Stimulated activated naive CD8-positive, alpha-beta T cell treated with anti-CD3 and anti-CD28 coated beads, Interleukin-15, Interleukin-2, amounts not matched to agents 100 ng/mL and 50 ng/mL, for 24 hours (primary cell): ENCODE measurements at regions not wholly inside any gene's neighbourhood (a gene's known extent, or its start where the extent isn't known, plus 50 kb on each side); places are given as distances from the start of the nearest gene placed in this dataset.

Source experiments
- H3K27ac Mint-ChIP-seq: one replicate; pipeline ENCODE4 v1.8.0; 2021; ENCODE audit warnings: mild to moderate bottlenecking, mixed read lengths
- H3K27me3 Mint-ChIP-seq: one replicate; pipeline ENCODE4 v1.8.0; 2021; ENCODE audit warnings: mixed read lengths
- H3K36me3 Mint-ChIP-seq: one replicate; pipeline ENCODE4 v1.8.0; 2021; ENCODE audit warnings: low read depth, mixed read lengths
- H3K4me1 Mint-ChIP-seq: one replicate; pipeline ENCODE4 v1.8.0; 2021; ENCODE audit warnings: low read depth, mixed read lengths
- H3K4me3 Mint-ChIP-seq: one replicate; pipeline ENCODE4 v1.8.0; 2021; ENCODE audit warnings: mild to moderate bottlenecking, mixed read lengths
- H3K9me3 Mint-ChIP-seq: one replicate; pipeline ENCODE4 v1.8.0; 2021; ENCODE audit warnings: mixed read lengths

DNA sequence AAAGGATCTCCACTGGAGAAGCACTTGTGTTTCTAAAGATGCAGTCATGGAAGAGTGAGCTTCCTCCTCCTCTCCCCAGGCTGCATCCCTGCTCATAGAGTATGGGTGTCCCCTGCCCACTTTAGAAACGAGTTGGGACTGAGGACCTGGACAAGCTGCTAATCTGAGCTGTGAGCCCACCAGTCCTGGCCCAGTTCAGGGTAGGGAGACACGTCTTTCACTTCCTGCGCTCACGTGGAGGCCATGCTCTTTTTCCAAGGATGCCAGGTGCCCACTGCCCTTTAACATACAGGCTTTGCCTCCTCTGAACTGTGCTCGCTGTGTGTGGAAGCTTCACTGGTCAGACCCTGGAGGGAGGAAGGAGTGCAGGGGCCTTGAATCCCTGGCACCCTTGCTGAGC is 316.3 kb downstream of the UACA start:
- peaks cover 33% of the 10 kb centered on the region for H3K4me1 Mint-ChIP-seq
- peaks cover 35% of the 10 kb centered on the region for H3K27me3 Mint-ChIP-seq
- no peak overlapping the region for H3K27ac Mint-ChIP-seq
- no peak overlapping the region for H3K4me3 Mint-ChIP-seq
- H3K9me3 Mint-ChIP-seq: no peaks in the 10 kb centered on the region
- no peaks in the 10 kb centered on the region for H3K36me3 Mint-ChIP-seq

DNA sequence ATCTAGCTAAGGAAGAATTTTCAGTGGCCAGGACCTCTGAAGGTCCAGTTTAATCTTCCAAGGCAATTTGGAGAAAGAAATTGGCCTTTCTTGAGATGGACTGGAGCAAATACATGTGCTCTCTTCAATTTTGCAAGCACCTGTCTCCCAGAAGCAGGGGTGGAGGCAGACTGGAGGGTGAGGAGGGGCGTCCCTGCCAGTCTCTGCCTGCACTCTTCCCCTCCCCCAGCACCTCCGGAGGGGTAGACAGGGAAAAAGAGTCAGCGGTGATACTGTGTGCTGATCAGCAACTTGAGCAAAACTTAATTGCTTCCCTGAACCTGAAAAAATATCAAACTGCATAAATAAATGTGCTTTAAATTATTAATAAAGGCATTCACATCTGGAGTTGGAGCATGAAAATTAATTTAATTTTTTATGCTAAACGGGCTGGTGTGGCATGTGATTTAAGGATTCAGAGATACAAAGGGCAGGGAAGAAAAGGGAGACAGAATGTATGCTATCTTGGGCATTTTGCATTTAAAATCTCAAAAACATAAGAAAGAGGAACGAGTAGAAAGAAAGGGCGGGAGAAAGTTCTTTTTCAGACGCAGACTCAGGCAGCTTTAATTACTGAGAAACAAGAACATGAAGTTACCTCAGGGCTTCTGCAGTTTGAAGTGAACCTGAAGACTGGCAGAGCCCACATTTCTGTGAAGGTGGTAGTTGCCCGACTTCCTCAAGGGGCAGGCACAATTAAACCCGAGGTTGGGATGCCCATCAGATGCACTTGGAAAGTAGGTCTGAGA is 319.7 kb downstream of the UACA start:
- no peaks in the 10 kb centered on the region for H3K36me3 Mint-ChIP-seq
- H3K27me3 Mint-ChIP-seq: peaks cover 44% of the 10 kb centered on the region
- peaks cover 17% of the 10 kb centered on the region for H3K4me1 Mint-ChIP-seq
- H3K27ac Mint-ChIP-seq: no peak overlapping the region
- no peak overlapping the region for H3K4me3 Mint-ChIP-seq
- H3K9me3 Mint-ChIP-seq: no peaks in the 10 kb centered on the region

DNA sequence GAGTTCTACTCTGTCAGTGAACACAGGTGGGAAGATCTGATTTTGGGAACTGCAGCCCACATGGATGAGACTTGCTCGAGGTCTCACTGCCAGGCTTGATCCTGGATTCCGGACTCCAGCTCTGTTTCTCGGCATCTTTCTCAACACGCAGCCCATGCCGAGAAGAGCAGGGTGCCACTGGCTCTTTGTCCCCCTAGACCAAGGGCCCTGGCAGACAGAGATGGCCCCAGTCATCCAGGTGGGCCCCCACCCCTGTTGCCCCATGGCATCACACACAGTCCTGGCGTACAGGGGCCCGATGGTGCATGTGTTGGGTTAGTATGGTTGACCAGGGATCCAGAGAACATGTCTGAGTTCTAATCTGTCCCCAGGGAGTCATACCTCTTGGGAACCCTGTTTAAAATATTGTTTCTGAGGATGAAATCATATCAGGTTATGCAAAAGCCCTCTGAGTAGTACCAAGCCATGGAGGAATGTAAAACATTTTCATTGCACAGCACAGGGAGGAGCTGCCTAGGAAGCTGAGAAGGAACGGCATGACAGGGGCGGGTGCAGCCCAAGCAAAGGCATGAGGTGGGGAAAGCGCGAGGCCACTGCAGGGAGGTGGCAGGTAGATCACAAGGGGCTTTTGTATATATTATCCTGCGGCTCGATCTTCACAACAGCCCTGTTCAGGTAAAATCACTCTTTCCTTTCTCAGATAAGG is 320.6 kb downstream of the UACA start:
- H3K4me3 Mint-ChIP-seq: no peak overlapping the region
- H3K36me3 Mint-ChIP-seq: no peaks in the 10 kb centered on the region
- H3K27me3 Mint-ChIP-seq: peaks cover 37% of the 10 kb centered on the region
- peaks cover 8% of the 10 kb centered on the region for H3K4me1 Mint-ChIP-seq
- no peak overlapping the region for H3K27ac Mint-ChIP-seq
- no peaks in the 10 kb centered on the region for H3K9me3 Mint-ChIP-seq

DNA sequence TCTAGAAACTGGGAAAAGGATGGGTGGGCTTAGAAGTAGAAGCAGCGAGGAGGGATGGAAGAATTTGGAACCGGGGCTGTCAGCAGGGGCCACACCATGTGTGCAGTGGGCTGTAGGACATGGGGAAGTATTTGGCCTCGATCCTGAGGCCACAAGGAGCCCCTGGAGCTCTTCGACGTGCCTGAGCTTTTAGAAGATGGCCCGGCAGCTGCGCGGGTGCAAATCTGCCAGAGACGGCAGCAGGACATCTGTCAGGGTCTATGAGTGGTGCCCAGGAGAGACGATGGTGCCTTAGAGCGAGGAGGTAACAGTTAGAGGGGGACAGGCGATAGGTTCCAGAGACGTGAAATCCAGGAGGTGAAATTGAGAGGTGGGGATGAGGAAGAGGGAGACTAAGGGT is 321.1 kb downstream of the UACA start:
- Mint-ChIP-seq H3K4me3 (no peak overlapping the region), H3K27me3 (peaks cover 33% of the 10 kb centered on the region), H3K4me1 (peaks cover 4% of the 10 kb centered on the region), H3K27ac (no peak overlapping the region), H3K9me3 (no peaks in the 10 kb centered on the region), H3K36me3 (no peaks in the 10 kb centered on the region)

DNA sequence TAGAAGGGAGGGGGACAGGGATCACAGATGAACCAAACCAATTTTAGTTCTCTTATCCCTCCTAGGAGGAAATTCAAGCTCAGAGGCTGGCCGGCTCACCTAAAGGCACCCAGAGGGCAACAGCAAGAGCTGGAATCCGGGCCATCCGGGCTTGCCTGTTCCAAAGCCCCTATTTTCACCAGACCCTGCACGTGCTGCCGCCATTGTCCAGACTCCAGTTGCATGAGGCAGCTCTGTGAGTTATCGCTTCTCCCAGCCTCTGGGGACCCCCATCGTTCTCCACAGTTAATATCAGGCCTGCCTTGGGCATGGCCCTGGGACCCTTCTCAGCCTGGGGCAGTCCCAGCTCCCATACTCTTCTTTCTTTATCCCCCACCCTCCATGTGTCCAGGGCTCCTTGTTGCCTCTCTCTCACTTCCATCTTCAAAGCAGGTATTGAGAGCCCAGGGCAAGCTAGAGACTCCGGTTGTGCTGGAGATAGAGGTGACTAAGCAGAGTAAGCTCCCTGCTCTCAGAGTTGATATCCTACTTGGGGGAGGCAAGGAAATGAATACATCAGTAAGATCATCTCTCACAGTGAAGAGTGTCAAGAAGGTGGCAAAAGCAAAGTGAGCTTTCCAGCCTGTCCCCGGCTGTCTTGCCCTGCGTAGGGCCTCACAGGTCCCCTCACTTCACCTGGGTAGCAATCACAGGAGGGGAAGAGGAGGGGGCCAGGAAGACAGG is 322.8 kb downstream of the UACA start:
- Mint-ChIP-seq H3K27ac (no peak overlapping the region), H3K4me3 (no peak overlapping the region), H3K9me3 (no peaks in the 10 kb centered on the region)

DNA sequence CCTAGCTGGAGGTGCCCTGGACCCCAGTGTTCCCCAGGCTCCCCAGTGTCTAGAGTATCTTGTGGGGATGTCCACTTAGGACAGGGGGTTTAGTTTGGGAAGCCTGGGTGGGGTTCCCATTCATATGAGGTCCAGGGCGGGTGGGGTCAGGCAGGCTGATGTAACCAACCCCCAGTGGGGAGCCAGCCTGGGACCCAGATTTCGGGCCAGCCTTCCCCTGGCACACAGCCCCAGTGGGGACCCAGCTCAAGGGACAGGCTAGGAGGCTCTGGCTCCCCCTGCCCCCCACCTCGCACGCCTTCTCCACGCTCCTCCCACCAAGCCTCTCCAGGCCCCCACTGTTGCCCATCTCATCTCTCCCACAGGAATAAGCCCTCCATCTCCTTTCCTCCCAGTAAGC is 323.5 kb downstream of the UACA start:
- Mint-ChIP-seq H3K4me1 (peaks cover 21% of the 10 kb centered on the region), H3K9me3 (no peaks in the 10 kb centered on the region), H3K27ac (no peak overlapping the region), H3K4me3 (no peak overlapping the region), H3K27me3 (peaks cover 21% of the 10 kb centered on the region), H3K36me3 (no peaks in the 10 kb centered on the region)

More for the DNA sequence above, 322.8 kb downstream of the UACA start:
- Mint-ChIP-seq H3K4me1 (peaks cover 14% of the 10 kb centered on the region), H3K27me3 (peaks cover 25% of the 10 kb centered on the region), H3K36me3 (no peaks in the 10 kb centered on the region)

DNA sequence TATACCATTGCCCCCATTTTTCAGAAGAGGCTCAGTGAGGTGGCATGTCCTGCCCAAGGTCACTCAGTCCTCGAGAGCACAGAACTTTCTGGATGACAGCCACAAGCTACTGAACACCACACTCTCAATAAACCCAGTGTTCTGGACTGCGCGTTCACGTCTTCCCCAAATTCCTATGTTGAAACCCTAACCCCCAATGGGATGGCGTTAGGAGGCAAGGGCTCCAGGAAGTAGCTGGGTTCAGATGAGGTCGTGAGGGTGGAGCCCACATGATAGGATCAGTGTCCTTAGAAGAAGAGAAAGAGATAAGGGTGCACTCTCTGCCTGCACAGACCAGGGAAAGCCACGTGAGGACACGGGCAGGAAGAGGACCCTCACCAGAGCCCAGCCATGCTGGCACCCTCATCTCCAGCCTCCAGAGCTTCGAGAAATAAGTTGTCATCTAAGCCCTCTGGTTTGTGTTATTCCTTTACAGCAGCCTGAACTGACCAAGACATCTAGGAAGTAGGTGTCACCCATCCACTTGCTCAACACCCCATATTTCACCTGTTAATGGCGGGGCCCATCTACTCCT is 324.0 kb downstream of the UACA start:
- Mint-ChIP-seq H3K36me3 (no peaks in the 10 kb centered on the region), H3K27ac (no peak overlapping the region), H3K4me1 (peaks cover 24% of the 10 kb centered on the region), H3K9me3 (no peaks in the 10 kb centered on the region), H3K4me3 (no peak overlapping the region), H3K27me3 (peaks cover 21% of the 10 kb centered on the region)

DNA sequence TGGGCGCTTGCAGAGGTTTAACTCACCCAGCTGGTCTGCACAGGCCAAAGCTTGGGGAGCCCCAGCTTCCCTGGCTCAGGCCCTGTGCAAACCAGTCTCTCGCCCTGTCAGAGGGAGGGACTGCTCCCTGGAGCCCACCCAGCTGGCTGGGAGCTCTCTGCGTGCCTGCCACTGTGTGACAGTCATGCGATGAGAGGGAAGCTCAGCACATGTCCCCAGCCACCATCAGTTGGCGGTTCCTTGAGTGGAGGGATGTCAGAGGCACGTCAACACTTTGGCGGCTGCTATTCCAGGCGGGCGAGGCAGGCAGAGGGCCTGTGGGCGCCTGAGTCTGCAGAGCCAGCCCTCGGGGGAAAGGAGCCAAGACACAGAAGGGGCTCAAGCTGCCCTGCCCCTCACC is 324.6 kb downstream of the UACA start:
- Mint-ChIP-seq H3K4me3 (no peak overlapping the region), H3K36me3 (no peaks in the 10 kb centered on the region), H3K27ac (no peak overlapping the region), H3K9me3 (no peaks in the 10 kb centered on the region), H3K27me3 (peaks cover 21% of the 10 kb centered on the region), H3K4me1 (peaks cover 24% of the 10 kb centered on the region)

DNA sequence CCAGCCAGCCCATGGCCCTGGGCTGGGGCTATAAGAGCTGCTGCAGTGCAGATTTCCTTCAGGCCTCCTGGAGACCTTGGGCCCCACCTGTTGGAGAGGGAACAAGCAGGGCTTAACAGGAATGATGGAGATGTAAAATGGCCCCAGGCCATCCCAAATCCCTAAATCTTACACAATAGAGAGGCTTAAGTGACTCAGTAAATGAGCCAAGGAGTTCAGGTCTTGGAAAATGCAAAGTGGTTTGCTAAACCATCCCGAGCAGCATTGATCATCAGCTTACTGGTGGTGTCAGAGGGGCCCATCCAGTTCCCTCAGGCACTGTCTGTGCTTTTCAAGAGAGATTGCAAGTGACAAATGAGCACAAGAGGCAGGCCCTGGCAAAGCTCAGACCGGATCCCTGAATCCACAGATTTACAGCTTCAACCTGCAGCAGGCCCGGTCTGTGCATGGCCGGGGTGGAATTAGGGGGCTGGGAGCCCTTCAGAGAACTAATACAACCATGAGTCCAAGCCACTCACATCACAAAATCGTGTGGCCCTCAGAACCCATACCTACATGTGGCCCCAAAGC is 325.4 kb downstream of the UACA start:
- Mint-ChIP-seq H3K27me3 (peaks cover 17% of the 10 kb centered on the region), H3K9me3 (no peaks in the 10 kb centered on the region), H3K36me3 (no peaks in the 10 kb centered on the region), H3K4me3 (no peak overlapping the region), H3K27ac (no peak overlapping the region), H3K4me1 (peaks cover 24% of the 10 kb centered on the region)

DNA sequence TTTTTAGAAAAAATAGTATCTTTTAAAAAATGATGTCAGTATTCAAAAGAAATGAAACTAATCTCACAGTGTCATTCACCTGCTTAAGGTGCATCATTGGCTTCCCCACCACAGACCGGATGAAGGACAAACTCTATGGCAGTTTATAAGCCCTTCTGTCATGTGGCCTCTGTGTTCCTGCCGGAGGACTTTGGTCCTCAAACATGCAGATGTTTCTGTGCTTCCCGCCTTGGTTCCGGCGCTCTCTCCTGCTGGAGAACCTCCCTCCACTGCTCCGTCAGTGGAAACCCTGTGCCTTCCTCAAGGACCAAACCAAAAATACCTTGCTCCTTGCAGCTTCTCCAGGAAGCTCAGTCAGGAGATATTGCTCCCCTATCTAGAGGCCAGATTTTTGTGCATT is 326.3 kb downstream of the UACA start:
- Mint-ChIP-seq H3K36me3 (no peaks in the 10 kb centered on the region), H3K27me3 (peaks cover 15% of the 10 kb centered on the region), H3K9me3 (no peaks in the 10 kb centered on the region), H3K27ac (no peak overlapping the region), H3K4me1 (peaks cover 24% of the 10 kb centered on the region), H3K4me3 (no peak overlapping the region)

DNA sequence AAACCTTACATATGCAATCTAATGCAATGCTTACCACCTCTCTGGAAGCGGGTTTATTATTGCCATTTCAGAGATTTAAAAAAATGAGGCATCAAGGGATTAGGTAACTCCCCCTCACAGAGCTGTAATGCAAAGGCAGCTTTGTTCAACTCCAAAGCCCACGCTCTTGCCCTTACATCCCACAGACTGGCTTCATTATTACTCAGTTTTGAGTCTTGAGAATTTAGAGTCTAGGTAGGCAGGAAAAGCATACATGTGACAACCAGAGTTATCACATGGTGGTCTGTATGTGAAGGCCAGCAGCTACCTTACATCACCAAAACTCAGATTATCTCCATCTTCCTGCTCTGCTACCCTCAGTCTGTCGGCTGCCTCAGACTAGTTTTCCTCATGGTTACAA is 326.9 kb downstream of the UACA start:
- no peaks in the 10 kb centered on the region for H3K9me3 Mint-ChIP-seq
- no peak overlapping the region for H3K27ac Mint-ChIP-seq
- peaks cover 24% of the 10 kb centered on the region for H3K4me1 Mint-ChIP-seq
- peaks cover 11% of the 10 kb centered on the region for H3K27me3 Mint-ChIP-seq
- H3K4me3 Mint-ChIP-seq: no peak overlapping the region
- H3K36me3 Mint-ChIP-seq: no peaks in the 10 kb centered on the region

DNA sequence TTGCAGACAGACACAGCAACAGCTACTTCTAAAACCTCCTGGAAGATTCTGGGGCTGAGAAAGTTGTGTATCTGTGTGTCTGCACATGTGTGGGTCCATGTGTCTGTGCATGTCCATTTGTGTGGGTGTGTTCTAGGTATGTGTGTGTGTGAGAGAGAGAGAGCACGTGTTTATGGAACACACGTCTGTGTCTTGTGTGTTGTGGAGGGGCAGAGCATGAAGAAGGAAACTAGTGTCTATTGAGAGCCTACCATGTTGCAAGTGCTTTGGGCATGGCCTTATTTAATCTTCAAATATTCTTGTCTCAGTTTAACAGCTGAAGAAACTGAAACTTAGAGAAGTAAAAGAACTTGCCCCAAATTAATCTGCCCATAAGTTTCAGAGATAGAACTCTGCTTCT is 327.5 kb downstream of the UACA start:
- H3K36me3 Mint-ChIP-seq: no peaks in the 10 kb centered on the region
- H3K4me3 Mint-ChIP-seq: no peak overlapping the region
- peaks cover 24% of the 10 kb centered on the region for H3K4me1 Mint-ChIP-seq
- H3K27ac Mint-ChIP-seq: no peak overlapping the region
- peaks cover 12% of the 10 kb centered on the region for H3K27me3 Mint-ChIP-seq
- H3K9me3 Mint-ChIP-seq: no peaks in the 10 kb centered on the region

DNA sequence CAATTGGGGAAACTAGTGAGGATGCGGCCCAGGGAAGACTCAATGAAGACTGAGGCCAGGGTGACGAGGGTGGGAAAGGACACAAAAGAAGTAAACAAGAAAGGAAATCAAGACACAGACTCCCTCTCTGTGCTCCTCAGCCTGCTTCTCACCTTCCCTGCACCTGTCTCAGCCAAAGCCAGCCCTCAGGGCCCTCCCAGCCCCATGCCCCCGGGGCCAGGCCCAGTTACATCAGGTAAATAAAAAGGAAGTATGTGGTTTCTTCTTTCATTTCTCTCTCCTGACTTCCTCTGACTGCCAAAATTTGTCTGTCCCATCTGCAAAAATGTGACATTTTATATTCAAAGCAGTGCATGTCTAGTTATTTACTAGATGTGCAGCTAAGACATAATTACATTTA is 328.0 kb downstream of the UACA start:
- no peaks in the 10 kb centered on the region for H3K36me3 Mint-ChIP-seq
- H3K4me3 Mint-ChIP-seq: no peak overlapping the region
- no peaks in the 10 kb centered on the region for H3K9me3 Mint-ChIP-seq
- peaks cover 24% of the 10 kb centered on the region for H3K4me1 Mint-ChIP-seq
- H3K27ac Mint-ChIP-seq: peak overlapping the region; percentile 49
- H3K27me3 Mint-ChIP-seq: peaks cover 8% of the 10 kb centered on the region

DNA sequence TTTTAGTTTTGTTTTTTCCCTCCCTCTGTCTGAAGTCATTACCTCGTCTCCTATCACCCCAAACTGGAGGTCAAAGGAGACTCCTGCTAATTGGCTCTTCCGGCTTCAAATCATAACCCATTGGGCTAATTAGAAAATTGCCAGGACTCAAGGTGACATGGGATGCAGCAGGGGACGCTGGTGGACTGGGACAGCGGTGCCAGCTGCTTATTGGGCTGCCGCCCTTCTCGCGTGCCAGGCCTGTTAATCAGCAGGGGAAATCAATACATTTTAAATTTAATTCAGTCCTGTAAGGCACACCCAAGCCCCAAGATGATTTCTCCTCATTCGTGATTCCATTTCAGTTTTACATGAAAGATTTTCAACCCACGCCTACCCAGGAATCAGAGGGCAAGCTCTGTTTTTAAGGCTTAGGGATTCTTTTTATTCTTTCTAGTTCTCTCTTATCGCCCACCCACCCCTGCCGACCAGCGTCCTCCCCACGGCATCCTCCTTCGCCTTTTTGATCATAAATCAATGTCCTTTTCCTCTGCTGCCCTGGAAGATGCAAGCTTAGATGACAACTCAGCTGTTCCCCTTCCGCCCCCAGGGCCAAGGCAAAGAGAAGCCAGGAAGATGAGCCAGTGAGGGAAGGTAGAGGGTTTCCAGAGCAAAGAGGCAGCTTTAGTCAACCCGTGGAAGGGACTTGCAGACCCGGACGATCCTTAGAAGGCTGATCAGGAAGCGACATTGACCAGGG is 329.6 kb downstream of the UACA start:
- Mint-ChIP-seq H3K36me3 (no peaks in the 10 kb centered on the region), H3K9me3 (no peaks in the 10 kb centered on the region), H3K27ac (no peak overlapping the region), H3K27me3 (peaks cover 8% of the 10 kb centered on the region), H3K4me3 (no peak overlapping the region), H3K4me1 (peaks cover 24% of the 10 kb centered on the region)
